Heart right ventricle (tissue), 16 donors: ENCODE measurements at regions not wholly inside any gene's neighbourhood (a gene's known extent, or its start where the extent isn't known, plus 50 kb on each side); places are given as distances from the start of the nearest gene placed in this dataset.
A peak's percentile ranks its signal among the peaks of the same experiment; 100 is the strongest.

Experiments
- ATAC-seq, 8 donors: fragments of 200-7000 bp; cut with Tn5 transposase; one replicate each; pipeline ENCODE4 v1.9.1; 2020; ENCODE audit warnings: mild to moderate bottlenecking in 8 of 8, moderate library complexity in 8 of 8, moderate number of reproducible peaks in 1 of 8
- DNase-seq, 2 donors: peaks; one replicate each; pipeline ENCODE4 v3.0.0-alpha.2; 2020
- H3K27ac ChIP-seq, 10 donors: fragments of 200-600 bp; sonication (generic) in 2 of 10; one replicate each; pipeline versions ENCODE4 v1.5.0 to v1.8.0; 2020 to 2022; ENCODE audit warnings: mild to moderate bottlenecking in 3 of 10
- H3K27me3 ChIP-seq, 7 donors: fragments of 200-600 bp; one replicate each; pipeline ENCODE4 v1.8.0; 2021 to 2022; ENCODE audit warnings: mild to moderate bottlenecking in 2 of 7
- H3K36me3 ChIP-seq, 9 donors: fragments of 200-600 bp; sonication (generic) in 1 of 9; one replicate each; pipeline versions ENCODE4 v1.5.0 to v1.8.0; 2020 to 2022; ENCODE audit warnings: mild to moderate bottlenecking in 2 of 9
- H3K4me1 ChIP-seq, 9 donors: fragments of 200-600 bp; sonication (generic) in 1 of 9; one replicate each; pipeline versions ENCODE4 v1.5.0 to v1.8.0; 2020 to 2022; ENCODE audit warnings: mild to moderate bottlenecking in 4 of 9
- H3K4me3 ChIP-seq, 10 donors: fragments of 200-600 bp; sonication (generic) in 2 of 10; one replicate each; pipeline versions ENCODE4 v1.5.0 to v1.8.0; 2020 to 2022; ENCODE audit warnings: mild to moderate bottlenecking in 7 of 10, moderate library complexity in 2 of 10
- H3K9me3 ChIP-seq, 11 donors: fragments of 200-600 bp in 10 of 11; sonication (generic) in 2 of 11; one replicate each; pipeline versions ENCODE4 v1.5.0 to v1.8.0; 2013 to 2022; ENCODE audit warnings: mild to moderate bottlenecking in 2 of 11, control low read depth in 1 of 11, moderate library complexity in 1 of 11
- CTCF ChIP-seq, 9 donors: fragments of 200-600 bp; sonication (generic) in 2 of 9; IDR thresholded peaks; one replicate each; pipeline versions ENCODE4 v1.5.0 to v1.8.0; 2021 to 2022; ENCODE audit warnings: antibody characterized with exemption in 9 of 9, mild to moderate bottlenecking in 5 of 9, moderate library complexity in 1 of 9
- WGBS, 2 donors: extraction: QIAGEN DNeasy Blood & Tissue Kit; methylation state at CpG; one replicate each; pipeline ENCODE4 v1.1.7; 2013; ENCODE audit warnings: inconsistent platforms in 1 of 2; 5-methylcytosine and 5-hydroxymethylcytosine counted together
- intact Hi-C, 10 donors: fragments of 100-400 bp; cut with DNase I; formaldehyde crosslinking; loops; one replicate each; pipeline versions ENCODE4 v1.11.1 to v1.14.2; 2022
- donor health status: Arrhythmogenic right ventricular cardiomyopathy.
- donor health status: ischemic (EF 13 %, LVEDD 7.1; RV severe dilation, severe dysfunction).
- donor health status: healthy with polysubstance abuse.
- donor health status: DM: no; HTN: yes; CAD: no.
- donor health status: DM: no; HTN: no; CAD: no.
- donor health status: ischemic (EF 25% LVEDD 6.9; RV normal size, moderate dysfunction).
- donor health status: ischemic (EF 25% LVEDD 5.7; RV mildly dilated, moderate dysfunction).
- donor health status: healthy.
- donor health status: DM: yes; HTN: yes; CAD: no.
- donor health status: Ischemic cardiomyopathy.
- donor health status: ischemic (EF 35%, LVEDD 5.7; RV mildly dilated, moderate dysfunction).
- donor health status: nonischemic (EF 11% LVEDD 7.7; RV severe dilation, severe dysfunction).
- donor health status: DM: yes; HTN: yes; CAD: no.
- donor health status: PGD.
- donor health status: ischemic (EF 29% LVEDD 5.4; RV normal size, mild dysfunction).
- donor health status: nonischemic (EF 23%, LVEDD 6.1; RV moderate dilation, normal function).

DNA sequence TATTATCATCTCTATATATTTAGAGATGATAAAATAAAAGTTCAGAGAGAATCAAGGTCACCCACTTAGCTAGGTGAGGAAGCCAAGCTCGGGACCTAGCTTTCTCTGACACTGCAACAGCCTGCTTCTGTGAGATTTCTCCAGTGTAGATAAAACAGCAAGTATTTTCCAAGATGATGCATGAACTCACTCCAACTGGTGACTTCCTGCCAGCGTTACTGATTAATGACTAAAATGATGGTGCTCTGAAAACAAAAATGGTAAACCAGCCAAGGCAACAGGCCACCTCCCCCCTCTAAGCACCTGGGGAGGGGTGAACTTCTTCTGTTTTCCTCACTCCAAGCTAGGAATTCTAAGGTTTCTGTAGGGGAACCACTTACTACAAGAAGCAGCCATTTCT is 510.2 kb upstream of the ID2 start:
- H3K27me3 ChIP-seq, result no peaks in the 10 kb centered on the region
- DNase-seq, result no peak
- intact Hi-C loops, result no loop called here

GRCh38 chr2:8172661-8173060 is 509.2 kb upstream of the ID2 start:
- no peak for ATAC-seq
- no peak for TF ChIP-seq CTCF (IDR thresholded peaks at IDR 0.05)
- WGBS, 2 donors, result 97 to 98% methylated on average over 17 of the region's 17 CpGs
- Histone ChIP-seq H3K4me1 (peaks cover 0 to 59% (median 6%) of the 10 kb centered on the region in 9 donors), H3K9me3 (peaks cover 0 to 9% (median 0%) of the 10 kb centered on the region in 11 donors), H3K4me3 (no peak overlapping the region), H3K27ac (no peak overlapping the region), H3K27me3 (no peaks in the 10 kb centered on the region), H3K36me3 (no peaks in the 10 kb centered on the region)
- intact Hi-C loops, result no loop called here
- DNase-seq, result no peak

More for the DNA sequence above, 510.2 kb upstream of the ID2 start:
- H3K27ac ChIP-seq, result no peak overlapping the region
- H3K9me3 ChIP-seq, result peaks cover 0 to 9% (median 0%) of the 10 kb centered on the region in 11 donors
- no peaks in the 10 kb centered on the region for H3K36me3 ChIP-seq
- peaks cover 0 to 50% (median 6%) of the 10 kb centered on the region in 9 donors for H3K4me1 ChIP-seq
- WGBS, 2 donors, result 9 to 13% methylated on average over 2 of the region's 2 CpGs
- ATAC-seq, result peak in 3 of 8 donors; percentile 24 to 64 (median 47)
- no peak for TF ChIP-seq CTCF (IDR thresholded peaks at IDR 0.05)
- H3K4me3 ChIP-seq, result no peak overlapping the region

GRCh38 chr2:8174641-8175257 is 507.1 kb upstream of the ID2 start:
- WGBS, 2 donors, result 80 to 88% methylated on average over 6 of the region's 6 CpGs
- no peaks in the 10 kb centered on the region for H3K27me3 ChIP-seq
- peaks cover 0 to 9% (median 0%) of the 10 kb centered on the region in 11 donors for H3K9me3 ChIP-seq
- intact Hi-C loops, result no loop called here
- peak in 1 of 8 donors; percentile 50 for ATAC-seq
- no peak for TF ChIP-seq CTCF (IDR thresholded peaks at IDR 0.05)
- DNase-seq, result no peak
- no peak overlapping the region for H3K27ac ChIP-seq
- no peaks in the 10 kb centered on the region for H3K36me3 ChIP-seq
- no peak overlapping the region for H3K4me3 ChIP-seq
- H3K4me1 ChIP-seq, result peaks cover 0 to 48% (median 6%) of the 10 kb centered on the region in 9 donors

DNA sequence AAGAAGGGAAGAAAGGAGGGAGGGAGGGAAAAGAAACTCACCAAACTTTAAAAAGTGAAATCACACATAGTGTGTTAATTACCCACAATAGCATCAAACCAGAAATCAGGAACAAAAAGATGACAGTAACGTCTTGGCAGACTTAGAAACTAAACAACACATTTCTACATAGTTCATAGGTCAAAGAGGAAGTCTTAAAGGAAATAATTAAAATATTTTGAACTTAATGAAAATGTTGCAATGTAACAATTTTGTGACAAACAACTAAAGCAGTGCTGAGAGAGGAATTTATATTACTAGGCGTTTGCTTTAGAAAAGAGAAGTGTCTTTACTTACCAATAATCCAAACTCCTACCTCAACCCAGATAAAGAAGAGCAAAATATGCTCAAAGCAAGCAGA is 505.0 kb upstream of the ID2 start:
- Histone ChIP-seq H3K4me1 (peaks cover 0 to 32% (median under 1%) of the 10 kb centered on the region in 9 donors), H3K27me3 (no peaks in the 10 kb centered on the region), H3K9me3 (peaks cover 0 to 16% (median 0%) of the 10 kb centered on the region in 11 donors), H3K4me3 (no peak overlapping the region), H3K27ac (peak overlapping the region in 1 of 10 donors; percentile 80), H3K36me3 (no peaks in the 10 kb centered on the region)
- DNase-seq, result no peak
- 70 to 71% methylated on average over 2 of the region's 2 CpGs for WGBS, 2 donors
- intact Hi-C loops, result no loop called here
- no peak for ATAC-seq
- TF ChIP-seq CTCF (IDR thresholded peaks at IDR 0.05), result no peak
